ENCODE measurements at regions not wholly inside any gene's neighbourhood (a gene's known extent, or its start where the extent isn't known, plus 50 kb on each side); places are given as distances from the start of the nearest gene placed in this dataset.

DNA sequence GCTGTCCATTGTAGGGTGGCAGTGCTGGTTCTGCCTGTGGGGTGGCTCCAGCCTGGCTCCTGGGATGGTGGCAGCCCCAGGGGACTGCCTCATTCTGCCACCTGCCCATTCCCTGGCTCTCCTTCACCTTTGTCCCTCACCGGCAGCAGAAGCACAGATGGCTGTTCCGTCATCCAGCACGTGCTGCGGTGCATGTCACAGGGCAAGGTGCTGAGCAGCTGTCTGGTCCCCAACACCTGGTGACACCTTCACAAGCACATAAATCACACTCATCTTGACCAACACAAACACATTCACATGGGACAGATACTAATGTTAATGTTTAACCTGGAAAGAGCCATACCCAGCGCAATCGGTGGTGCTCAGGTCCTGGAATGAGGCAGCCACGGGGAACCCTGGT is 126.8 kb downstream of the UQCRFS1 start:
- TF ChIP-seq, protein P1, sequence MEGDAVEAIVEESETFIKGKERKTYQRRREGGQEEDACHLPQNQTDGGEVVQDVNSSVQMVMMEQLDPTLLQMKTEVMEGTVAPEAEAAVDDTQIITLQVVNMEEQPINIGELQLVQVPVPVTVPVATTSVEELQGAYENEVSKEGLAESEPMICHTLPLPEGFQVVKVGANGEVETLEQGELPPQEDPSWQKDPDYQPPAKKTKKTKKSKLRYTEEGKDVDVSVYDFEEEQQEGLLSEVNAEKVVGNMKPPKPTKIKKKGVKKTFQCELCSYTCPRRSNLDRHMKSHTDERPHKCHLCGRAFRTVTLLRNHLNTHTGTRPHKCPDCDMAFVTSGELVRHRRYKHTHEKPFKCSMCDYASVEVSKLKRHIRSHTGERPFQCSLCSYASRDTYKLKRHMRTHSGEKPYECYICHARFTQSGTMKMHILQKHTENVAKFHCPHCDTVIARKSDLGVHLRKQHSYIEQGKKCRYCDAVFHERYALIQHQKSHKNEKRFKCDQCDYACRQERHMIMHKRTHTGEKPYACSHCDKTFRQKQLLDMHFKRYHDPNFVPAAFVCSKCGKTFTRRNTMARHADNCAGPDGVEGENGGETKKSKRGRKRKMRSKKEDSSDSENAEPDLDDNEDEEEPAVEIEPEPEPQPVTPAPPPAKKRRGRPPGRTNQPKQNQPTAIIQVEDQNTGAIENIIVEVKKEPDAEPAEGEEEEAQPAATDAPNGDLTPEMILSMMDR (conservative IDR thresholded peaks at IDR 0.05 in 1 of 2, IDR thresholded peaks at IDR 0.05 in 1 of 2; ENCODE audit: extremely low read depth in 1 of 2, insufficient read depth in 1 of 2, low read depth in 1 of 2, low read length in 2 of 2) = no peak
- TF ChIP-seq EZH2 (IDR thresholded peaks at IDR 0.05; ENCODE audit: borderline replicate concordance, low read length) = no peak

Measured in mammary epithelial cell (primary cell).